IMR-90 (cell line): ENCODE measurements at regions not wholly inside any gene's neighbourhood (a gene's known extent, or its start where the extent isn't known, plus 50 kb on each side); places are given as distances from the start of the nearest gene placed in this dataset.

Experiments
- CEBPB ChIP-seq: IDR thresholded peaks from 2 replicates; pipeline ENCODE4 v1.6.1; 2012; ENCODE audit warnings: low read depth, low read length, improper control_type of control experiment
- CHD1 ChIP-seq: IDR thresholded peaks from 2 replicates; pipeline ENCODE4 v1.6.1; 2012; ENCODE audit warnings: low read depth, low read length, improper control_type of control experiment
- FOS ChIP-seq: fragments of 150-350 bp; IDR thresholded peaks from 2 replicates; pipeline ENCODE4 v1.6.1; 2016; ENCODE audit warnings: low read depth, low read length
- MAFK ChIP-seq: IDR thresholded peaks from 2 replicates; pipeline ENCODE4 v1.6.1; 2012; ENCODE audit warnings: low read depth, low read length, improper control_type of control experiment
- MXI1 ChIP-seq: IDR thresholded peaks from 2 replicates; pipeline ENCODE4 v1.6.1; 2012; ENCODE audit warnings: low read depth, mild to moderate bottlenecking, low read length, moderate library complexity, borderline replicate concordance
- NFE2L2 ChIP-seq: fragments of 150-350 bp; IDR thresholded peaks from 2 replicates; pipeline ENCODE4 v1.6.1; 2016; ENCODE audit warnings: low read depth, mild to moderate bottlenecking, low read length
- POLR2A ChIP-seq: IDR thresholded peaks from 2 replicates; pipeline ENCODE4 v1.6.1; 2012; ENCODE audit warnings: mild to moderate bottlenecking, low read depth, low read length
- RAD21 ChIP-seq: IDR thresholded peaks from 2 replicates; pipeline ENCODE4 v1.6.1; 2012; ENCODE audit warnings: low read length, improper control_type of control experiment
- RCOR1 ChIP-seq: IDR thresholded peaks from 2 replicates; pipeline ENCODE4 v1.6.1; 2012; ENCODE audit warnings: mild to moderate bottlenecking, low read length, improper control_type of control experiment; ENCODE audit not compliant: insufficient replicate concordance
- RFX5 ChIP-seq: IDR thresholded peaks from 2 replicates; pipeline ENCODE4 v1.8.0; 2012; ENCODE audit warnings: low read depth, mild to moderate bottlenecking, low read length, moderate library complexity
- TF ChIP-seq, protein P1 (sequence below): conservative IDR thresholded peaks from 2 replicates; pipeline ENCODE4 v1.5.1; 2012; ENCODE audit warnings: mild to moderate bottlenecking, low read depth, low read length, improper control_type of control experiment
- TF ChIP-seq, protein P2 (sequence below): fragments of 150-350 bp; IDR thresholded peaks from 2 replicates; pipeline ENCODE4 v1.6.1; 2017; ENCODE audit warnings: mild to moderate bottlenecking, antibody characterized with exemption, low read length, low read depth
- TF ChIP-seq, protein P3 (sequence below): fragments of 150-350 bp; IDR thresholded peaks from 2 replicates; pipeline ENCODE4 v1.6.1; 2016; ENCODE audit warnings: low read depth, mild to moderate bottlenecking, low read length, moderate library complexity, borderline replicate concordance

DNA sequence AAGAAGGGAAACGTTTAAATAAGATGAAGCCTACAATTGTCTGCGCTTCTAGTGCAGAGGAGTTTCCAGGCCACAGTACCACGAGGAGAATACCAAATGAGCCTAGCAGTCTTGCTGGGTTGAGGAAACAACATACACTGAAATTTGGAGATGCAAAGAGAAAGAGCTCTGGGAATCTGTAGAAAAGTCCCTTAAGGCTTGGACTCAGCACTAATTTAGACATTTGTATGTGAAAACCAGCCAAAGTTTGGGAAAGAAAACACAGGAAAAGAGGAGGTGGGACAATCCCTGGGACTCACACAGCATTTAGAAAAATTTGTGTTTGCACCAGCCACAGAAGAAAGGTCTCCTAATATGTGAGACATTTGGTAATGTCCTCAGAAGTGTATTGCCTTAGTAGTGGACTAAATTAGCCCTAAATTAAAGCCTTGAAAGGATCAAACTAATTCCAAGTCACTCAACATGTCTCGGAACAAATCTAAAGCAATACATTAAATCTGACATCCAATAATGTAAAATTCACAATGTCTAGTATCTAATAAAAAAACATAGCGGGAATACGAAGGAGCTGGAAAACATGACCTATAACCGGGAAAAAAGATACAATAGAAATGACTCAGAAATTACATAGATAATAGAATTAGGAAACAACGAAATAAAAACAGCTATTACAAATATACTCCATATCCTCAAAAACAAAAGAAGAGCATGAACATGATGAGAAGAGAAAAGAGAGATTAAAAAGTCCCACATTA lies 187.1 kb upstream of the NAMPT start:
- TF ChIP-seq, protein P1, sequence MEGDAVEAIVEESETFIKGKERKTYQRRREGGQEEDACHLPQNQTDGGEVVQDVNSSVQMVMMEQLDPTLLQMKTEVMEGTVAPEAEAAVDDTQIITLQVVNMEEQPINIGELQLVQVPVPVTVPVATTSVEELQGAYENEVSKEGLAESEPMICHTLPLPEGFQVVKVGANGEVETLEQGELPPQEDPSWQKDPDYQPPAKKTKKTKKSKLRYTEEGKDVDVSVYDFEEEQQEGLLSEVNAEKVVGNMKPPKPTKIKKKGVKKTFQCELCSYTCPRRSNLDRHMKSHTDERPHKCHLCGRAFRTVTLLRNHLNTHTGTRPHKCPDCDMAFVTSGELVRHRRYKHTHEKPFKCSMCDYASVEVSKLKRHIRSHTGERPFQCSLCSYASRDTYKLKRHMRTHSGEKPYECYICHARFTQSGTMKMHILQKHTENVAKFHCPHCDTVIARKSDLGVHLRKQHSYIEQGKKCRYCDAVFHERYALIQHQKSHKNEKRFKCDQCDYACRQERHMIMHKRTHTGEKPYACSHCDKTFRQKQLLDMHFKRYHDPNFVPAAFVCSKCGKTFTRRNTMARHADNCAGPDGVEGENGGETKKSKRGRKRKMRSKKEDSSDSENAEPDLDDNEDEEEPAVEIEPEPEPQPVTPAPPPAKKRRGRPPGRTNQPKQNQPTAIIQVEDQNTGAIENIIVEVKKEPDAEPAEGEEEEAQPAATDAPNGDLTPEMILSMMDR: no peak
- TF ChIP-seq RAD21 (no peak), POLR2A (no peak), NFE2L2 (no peak), MXI1 (no peak), FOS (no peak), RFX5 (no peak), RCOR1 (no peak), CEBPB (no peak), MAFK (no peak), CHD1 (no peak)
- TF ChIP-seq, protein P2, sequence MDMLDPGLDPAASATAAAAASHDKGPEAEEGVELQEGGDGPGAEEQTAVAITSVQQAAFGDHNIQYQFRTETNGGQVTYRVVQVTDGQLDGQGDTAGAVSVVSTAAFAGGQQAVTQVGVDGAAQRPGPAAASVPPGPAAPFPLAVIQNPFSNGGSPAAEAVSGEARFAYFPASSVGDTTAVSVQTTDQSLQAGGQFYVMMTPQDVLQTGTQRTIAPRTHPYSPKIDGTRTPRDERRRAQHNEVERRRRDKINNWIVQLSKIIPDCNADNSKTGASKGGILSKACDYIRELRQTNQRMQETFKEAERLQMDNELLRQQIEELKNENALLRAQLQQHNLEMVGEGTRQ: no peak
- TF ChIP-seq, protein P3, sequence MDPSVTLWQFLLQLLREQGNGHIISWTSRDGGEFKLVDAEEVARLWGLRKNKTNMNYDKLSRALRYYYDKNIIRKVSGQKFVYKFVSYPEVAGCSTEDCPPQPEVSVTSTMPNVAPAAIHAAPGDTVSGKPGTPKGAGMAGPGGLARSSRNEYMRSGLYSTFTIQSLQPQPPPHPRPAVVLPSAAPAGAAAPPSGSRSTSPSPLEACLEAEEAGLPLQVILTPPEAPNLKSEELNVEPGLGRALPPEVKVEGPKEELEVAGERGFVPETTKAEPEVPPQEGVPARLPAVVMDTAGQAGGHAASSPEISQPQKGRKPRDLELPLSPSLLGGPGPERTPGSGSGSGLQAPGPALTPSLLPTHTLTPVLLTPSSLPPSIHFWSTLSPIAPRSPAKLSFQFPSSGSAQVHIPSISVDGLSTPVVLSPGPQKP: no peak
